HK-2 (cell line): ENCODE measurements at regions not wholly inside any gene's neighbourhood (a gene's known extent, or its start where the extent isn't known, plus 50 kb on each side); places are given as distances from the start of the nearest gene placed in this dataset.

Experiments
- DNase-seq: peaks from one replicate; pipeline ENCODE4 v3.0.0-alpha.2; 2018; ENCODE audit not compliant: unreplicated experiment

DNA sequence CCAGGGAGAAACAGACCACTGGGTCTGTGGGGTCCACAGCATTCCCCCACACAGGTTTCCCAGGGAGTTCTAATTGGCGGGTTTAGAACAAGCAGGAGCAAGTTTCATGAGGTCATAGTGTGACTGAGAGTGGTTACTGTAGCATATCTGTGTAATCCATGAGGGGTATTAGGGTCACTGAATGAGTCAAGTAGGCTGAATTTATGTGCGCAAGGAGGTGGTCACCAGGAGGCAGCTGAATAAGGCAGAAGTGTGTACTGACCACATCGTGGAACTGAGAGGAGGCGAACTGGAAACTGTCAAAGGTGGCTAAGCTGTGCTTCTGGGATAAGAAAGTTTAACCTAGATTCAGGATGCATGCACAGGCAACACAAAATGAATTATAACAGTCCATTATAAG, 876.0 kb downstream of the METTL15 start:
- no peak for DNase-seq

DNA sequence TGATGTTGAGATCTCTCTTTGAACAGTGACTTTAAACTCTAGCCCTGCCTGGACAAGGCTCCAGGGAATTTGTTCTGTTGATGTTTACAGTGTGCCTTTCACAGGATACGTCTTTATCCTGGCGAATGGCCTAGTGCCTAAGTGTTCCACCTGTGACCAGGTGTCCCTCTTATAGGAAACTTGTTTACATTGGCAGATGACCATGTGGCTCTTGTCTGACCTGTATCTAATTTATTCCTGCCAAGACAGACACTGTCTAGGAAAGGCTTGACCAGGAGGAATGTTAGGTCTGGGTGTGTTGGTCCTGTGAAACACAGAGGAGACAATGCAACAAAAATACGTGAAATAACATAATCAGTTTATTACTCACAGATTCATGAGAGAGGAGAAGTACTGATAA, 875.6 kb downstream of the METTL15 start:
- DNase-seq, result no peak

DNA sequence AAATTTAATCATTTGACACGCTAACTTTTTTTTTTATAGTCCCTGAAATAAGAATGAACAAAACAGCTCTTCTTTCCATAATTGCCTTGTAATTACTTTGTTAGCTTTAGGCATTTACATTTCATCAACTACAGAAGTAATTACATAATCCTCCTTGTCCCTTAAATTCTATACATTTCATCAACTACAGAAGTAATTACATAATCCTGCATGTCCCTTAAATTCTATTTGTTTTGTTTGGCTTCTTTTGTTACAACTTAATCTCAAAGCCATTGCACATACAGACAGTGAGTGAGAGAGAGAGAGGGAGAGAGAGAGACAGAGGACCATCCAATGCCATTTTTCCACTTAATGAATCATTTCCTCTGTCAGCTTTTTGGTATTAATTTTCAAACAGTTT, 873.2 kb downstream of the METTL15 start:
- DNase-seq, result no peak

DNA sequence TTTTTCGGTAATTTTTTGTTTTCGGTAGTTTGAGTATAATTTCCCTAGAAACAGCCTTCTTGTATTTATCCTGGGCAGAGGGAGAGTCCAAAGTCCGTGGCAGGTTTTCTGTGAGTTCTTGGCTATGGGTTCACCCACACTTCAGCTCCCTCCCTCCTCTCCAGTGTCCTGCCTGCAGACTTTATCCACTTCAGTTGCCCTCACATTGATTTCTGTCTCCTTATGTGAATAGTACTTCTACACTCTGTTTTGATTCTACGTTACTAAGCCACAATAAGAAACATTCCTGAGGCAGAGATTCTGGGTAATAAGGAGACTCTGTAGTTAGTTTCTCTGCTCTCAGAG, 868.6 kb downstream of the METTL15 start:
- no peak for DNase-seq

DNA sequence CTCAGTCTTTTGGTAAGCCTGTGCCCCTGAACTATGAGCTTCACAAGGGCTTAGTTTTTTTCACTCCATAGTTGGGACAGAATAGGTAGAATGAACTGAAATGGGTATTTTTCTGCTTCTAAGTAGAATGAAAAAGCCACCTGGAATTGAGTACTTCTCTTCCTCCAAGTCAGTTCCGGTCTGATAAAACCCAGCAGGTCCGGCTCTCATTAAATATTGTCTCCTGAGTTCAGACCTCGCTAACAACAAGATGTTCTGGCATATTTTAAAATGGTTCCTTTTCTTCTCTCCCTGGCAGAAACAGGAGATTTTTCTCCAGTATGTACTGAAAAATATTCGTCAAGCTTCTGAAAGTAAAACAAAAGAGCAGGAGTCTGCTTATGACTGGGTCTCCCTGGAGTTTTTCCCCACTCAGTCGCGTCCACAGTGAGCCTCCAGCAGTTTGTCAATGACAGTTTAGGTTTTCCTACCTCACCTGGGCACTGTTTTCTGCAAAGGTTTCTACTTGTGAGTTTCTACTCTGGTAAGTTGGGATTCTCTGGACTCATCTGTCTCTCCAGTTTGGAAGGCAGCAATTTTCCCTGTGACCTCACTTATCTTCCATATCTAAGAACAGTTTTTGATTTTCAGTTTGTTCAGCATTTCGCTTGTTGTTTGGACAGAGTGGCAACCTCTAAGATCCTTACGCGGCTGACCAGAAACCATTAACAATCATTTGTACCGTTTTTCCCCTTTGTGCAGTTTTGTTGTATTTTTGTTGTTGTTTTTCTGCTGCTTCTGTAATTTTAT, 868.0 kb downstream of the METTL15 start:
- no peak for DNase-seq

DNA sequence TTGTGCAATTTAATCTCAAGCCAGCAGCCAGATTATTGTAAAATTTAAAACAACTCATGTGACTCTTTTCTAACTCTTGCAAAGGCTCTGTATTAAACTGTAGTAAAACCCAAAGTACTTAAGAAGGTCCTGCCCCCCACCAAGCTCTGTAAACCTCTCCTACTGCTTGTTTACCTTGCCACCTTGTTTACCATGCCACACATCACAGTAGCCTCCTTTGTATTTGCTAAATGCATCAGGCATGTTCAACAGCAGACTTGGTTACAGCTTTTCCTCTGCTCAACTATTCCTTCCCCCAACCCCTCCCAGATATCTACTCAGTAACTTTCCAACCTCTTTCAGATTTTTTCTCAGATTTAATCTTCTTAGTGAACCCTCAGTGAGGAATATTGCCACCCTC, 861.6 kb downstream of the METTL15 start:
- no peak for DNase-seq

DNA sequence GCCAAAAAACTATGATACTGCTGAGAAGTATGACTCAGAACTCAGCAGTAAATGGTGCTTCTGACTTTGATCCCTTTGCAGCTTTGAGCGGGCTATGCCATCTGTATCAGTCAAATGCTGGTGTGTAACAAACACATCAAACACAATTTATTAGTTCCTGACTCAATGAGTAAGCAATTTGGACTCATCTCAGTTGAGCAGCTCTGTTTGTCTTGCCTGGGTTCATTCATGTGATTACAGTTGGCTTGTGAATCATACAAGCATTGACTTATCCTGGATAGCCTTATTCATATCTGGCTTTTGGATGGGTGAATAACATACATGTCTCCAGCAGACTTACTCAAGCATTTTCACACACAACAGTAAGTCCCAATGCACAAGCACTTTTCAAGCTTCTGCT, 858.8 kb downstream of the METTL15 start:
- DNase-seq, result no peak

DNA sequence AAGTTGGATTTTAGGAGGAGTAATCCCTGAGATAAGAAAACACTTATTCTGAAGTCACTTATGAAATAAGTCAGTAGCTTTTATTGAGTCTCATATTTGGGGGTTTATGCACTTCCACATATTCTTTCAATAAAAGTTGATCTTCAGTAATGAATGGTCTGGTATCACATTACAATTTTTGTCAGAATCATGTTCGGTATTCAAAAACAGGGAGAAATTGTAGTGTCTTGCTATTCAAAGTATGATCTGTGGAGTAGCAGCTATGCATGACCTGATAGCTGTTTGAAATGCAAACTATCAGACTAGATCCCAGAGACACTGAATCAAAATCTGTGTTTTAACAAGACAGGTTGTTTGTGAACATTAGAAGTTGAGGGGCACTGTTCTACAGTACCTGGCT, 857.6 kb downstream of the METTL15 start:
- no peak for DNase-seq

DNA sequence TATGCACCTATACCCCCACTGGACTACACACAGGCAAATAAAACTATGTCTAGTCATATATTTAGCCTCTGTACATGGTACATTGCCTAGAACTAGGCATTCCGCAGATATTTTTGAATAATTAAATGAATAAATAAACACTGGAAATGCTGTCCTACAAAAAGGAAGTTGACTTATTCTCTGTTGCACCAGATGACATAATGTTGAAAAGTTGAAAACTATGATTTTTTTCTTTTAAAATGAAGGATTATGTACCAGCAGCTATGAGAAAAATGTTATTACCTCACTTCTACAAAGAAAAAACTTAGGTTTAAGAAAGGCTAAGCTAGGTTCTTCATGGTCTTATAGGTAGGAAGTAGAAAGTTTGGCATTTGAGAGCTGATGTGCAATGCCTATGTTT, 856.6 kb downstream of the METTL15 start:
- no peak for DNase-seq

DNA sequence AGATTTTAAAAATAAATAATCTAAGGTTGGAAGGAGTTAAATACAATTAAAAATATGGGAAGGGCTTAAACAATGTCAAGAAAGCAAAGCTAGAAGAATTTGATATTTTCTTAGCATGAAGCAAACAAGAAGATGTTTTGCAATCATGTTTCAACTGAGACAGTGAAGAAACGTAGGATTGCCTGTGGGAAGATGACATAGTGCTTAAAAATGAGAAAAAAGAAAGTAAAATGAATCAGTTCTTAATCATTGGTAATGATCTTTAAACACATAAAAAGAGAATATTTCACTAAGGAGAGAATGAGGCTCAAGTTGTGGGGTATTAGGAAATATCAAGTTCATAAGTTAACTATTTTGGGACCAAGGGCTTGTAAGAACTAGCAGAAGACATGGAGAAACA, 855.0 kb downstream of the METTL15 start:
- DNase-seq, result no peak

DNA sequence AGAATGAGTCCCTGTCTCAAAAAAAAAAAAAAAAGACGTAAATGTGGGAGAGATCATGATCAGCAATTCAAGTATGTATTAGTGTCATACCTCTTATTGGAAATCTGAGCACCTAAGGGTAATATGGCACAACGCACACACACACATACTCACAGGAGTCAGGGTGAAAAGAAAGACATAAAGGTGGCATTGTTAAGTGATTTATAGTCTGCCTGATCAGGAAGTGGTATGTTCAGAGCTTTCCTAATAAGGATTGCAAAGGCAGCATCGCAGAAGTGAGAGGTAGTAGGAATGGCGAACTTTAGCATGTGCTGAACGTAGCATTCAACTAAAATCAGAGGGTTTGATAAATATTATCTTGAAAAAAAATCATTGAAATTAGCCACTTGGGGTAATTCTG, 854.3 kb downstream of the METTL15 start:
- DNase-seq, result no peak

DNA sequence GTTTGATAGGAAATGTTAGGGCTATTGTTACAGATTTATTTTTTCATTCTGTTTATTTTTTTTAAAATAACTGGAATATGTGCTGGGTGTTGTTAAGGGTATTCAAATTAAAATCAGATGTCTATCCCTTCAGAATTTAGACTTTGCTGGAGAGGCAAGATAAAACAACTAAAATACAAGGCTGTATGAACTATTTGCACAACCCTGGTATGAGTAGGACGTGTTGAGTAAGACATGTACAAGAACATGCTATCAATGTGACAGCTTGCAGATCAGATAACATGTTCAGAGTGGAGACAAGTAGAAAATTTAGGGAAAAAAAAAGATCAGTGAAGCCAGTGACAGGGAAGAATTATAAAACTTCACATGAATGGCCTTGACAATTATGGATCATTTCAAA, 853.5 kb downstream of the METTL15 start:
- no peak for DNase-seq

DNA sequence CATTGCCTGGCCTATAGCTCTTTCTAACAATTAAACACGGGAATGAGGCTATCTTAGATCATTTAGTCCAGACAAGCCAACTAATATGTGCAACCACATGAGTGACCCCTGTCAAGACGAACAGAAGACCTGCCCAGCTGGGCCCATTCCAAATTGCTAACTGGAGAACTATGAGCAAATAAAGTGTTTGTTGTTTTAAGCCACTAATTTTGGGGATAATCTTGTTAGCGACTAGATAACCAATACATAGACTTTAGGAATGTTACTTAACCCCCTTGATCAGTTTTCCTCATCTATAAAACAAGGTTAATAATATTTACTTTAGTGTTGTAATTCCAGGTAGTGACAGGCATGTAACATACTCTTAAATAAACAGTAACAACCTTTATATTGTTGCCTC, 848.3 kb downstream of the METTL15 start:
- no peak for DNase-seq

DNA sequence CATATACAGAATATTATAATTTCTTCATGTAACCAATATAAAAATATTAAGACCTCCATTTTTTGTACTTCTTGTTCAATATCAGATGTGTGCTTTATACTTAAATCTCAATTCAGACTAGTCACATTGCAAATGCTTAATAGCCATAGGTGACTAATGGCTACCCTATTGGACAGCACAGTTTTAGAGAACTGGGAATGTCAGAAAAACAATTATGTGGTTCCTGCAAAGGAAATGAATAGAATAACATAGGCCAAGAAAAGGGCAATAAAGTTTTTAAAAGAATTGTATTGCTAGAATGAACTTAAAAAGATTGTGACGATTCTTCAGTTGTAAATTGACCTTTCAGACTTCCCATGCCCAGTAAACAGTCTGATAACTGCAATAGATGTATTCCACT, 843.0 kb downstream of the METTL15 start:
- no peak for DNase-seq

DNA sequence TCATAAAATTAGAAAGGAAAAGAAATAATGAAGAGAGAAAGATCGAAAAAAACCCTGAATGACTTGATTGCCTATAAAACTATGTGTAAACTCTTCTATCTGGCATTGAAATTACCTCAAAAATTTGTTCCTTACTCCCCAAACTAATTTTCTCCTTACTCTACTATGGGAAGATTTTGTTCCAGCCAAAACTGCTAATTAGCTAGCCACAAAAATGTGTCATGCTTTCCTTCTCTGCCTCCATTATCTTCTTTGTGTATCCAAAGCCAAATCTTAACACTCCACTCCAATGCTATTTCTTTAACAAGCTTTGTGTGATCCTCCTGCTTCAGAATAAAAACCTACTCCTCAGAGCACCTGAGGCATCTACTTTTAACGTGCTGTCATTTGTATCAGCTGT, 831.2 kb downstream of the METTL15 start:
- no peak for DNase-seq

DNA sequence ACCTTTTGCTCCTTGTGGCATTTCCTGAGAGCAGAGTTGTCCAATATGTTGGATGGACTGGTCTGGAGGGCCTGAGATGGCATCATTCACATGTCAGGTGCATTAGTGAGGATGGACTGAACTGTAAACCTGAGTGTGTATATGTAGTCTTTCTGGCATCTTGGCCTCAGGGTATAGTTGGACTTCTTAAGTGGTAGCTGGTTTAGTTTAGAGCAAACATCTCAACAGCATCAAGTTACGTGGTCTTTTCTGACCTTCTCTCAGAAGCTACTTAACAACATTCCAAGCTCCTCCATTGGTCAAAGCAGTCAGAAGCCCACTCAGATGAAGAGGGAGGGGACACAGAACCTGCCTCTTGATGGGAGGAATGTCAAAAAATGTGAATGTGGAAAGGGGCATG, 829.9 kb downstream of the METTL15 start:
- DNase-seq, result no peak

DNA sequence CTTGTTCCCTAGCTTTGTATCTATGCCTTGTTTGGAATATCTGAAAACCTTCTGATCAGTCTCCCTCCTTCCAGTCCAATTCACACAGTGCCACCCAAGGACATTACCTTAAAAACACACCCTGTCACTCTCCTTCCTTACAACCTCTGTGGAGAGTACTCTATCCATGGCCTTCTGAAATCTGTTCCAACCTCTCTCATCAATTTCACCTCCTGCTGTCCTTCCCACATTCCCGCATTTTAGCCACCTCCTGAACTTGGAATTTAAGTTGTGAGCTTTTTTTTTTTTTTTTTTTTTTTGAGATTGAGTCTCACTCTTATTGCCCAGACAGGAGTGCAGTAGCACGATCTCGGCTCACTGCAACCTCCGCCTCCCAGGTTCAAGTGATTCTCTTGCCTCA, 824.8 kb downstream of the METTL15 start:
- DNase-seq, result no peak

DNA sequence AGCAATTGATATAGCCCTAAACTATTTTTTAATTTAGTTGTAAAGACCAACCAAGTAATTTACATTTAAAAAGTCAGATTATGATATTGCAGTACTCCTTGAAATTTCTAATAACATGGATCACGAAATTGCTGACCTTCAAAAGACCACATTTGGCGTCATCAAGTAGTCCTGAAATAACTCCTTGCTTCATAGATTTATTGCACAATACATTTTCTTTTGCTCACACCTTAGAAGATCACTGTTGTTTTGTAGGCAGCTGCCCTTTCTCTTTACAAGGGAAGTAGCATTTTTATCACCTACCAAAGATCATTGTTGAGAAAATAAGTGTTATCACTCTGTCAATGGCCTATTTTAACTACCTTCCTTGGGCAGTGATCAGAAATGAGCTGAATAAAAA, 815.8 kb downstream of the METTL15 start:
- DNase-seq, result no peak

DNA sequence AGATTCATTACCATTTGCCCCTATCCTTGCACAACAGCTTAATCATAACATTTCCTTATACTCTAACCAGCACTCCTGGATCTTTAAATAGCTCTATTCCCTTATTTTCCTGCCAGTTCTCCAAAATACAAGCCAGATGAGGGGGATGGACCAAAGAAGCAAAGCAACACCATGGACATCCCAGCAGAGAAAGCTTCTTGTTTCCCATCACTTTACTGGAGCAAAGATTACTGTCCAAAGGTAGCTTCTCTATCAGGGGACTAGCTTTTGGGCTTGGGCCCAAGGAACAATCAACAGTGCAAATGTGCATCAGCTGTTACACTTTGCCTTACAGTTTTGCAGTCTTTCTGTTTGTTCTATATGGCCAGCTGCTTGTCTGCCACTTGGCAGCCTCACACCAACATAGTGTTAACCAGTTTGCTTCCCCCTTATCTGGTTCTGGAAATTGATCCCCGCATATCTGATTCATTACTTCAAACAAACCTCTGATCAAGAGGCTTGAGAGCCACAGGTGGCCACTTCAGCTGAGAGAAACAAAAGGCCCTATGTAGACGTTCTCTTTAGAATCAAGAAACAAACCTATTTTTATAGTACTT, 814.3 kb downstream of the METTL15 start:
- DNase-seq, result no peak

DNA sequence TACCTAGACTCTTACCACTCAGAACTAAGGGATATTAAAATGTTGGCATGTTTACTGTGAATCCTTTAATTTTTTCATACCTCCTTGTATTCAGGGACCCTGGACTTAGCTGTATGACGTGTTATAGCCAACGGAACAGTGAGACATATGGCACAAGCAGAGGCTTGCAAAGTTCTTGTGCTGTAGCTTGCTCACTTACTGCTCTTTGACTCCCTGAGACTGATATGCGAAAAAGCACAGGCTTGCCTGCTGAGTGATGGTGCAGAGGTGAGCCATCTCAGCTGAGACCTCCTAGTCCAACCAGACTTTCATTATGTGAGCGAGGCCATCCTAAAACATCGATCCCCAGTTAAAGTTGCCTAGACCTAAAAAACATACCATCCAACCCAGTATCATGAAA, 811.0 kb downstream of the METTL15 start:
- no peak for DNase-seq

DNA sequence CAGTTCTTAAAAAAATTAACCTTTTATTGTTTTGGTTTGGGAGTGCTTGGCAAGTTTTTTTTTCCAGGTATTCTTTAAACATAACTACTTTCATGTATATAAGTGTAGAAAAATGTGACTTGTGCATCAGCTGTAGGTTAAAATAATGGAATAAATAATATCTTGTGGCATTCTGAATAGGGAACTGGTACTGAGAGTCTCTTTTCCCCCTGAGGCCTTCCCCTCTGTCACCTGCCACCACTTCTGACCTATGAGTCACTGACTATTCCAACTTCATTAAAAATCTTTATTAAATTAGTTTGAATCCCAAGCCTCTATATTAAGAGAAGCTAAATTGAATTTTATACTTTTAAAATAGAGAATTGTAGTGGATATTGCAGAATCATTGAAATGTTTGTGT, 805.7 kb downstream of the METTL15 start:
- DNase-seq, result no peak

DNA sequence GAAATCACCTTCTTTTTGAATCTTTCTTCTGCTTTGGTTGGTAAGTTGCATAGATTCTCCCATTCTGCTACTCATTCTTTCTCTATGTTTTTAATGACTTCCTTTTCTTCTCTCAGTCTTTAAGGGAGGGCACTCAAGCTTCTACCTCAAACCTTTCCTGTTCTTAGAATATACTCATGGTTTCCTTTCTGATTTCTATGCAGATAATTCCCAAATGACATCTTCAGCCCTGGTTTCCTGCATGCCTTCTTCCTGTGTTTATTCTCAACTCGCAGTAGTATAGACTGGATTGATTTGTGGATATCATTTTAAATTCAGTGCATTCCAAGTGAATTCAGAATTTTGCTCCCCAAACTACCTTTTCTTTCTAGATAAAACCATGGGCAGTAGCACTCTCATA, 803.6 kb downstream of the METTL15 start:
- DNase-seq, result no peak

DNA sequence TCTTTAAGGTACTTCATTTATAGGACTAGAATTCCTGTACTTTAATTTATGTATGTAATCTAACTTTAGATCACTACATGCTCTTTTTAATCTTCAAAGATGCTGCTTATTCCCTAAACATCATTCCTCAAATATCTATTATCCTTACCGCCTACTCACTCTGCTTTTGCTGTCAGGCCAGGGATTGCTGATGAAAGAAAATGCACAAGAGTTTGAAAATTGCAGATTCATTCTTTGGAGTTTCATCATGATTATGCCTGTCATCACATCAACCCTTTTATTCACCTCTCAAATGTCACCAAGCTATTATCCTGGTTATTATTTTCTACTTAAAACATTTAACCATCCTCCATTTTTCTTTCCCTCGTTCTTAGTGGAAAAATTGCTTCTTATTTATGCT, 802.7 kb downstream of the METTL15 start:
- DNase-seq, result no peak

DNA sequence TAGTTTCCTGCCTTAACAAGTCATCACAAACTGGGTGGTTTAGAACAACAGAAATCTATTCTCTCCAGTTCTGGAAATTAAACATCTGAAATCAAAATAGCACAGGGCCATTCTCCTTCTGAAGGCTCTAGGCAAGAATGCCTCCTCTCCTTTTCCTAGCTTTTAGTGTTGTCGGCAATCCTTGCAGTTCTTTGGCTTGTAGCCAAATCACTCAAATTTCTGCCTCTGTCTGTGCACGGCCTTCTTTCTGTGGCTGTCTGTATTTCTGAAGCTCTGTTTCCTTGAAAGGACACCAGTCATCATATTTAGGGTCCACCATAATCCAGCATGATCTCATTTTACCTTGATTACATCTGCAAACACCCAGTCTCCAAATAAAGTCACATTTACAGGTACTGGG, 795.5 kb downstream of the METTL15 start:
- DNase-seq, result no peak
